Smooth muscle cell (in vitro differentiated cells): ENCODE measurements at regions not wholly inside any gene's neighbourhood (a gene's known extent, or its start where the extent isn't known, plus 50 kb on each side); places are given as distances from the start of the nearest gene placed in this dataset.

Source experiments
- DNase-seq: peaks from one replicate; lab custom pipeline; 2025; ENCODE audit not compliant: unreplicated experiment; lab: John Stamatoyannopoulos, UW
- H2AFZ ChIP-seq: fragments of 200-600 bp; sonication (generic); 2 replicates; pipeline ENCODE4 v1.6.0; 2016; ENCODE audit warnings: antibody characterized with exemption, low read depth, mild to moderate bottlenecking
- H3F3A ChIP-seq: fragments of 200-600 bp; sonication (generic); 2 replicates; pipeline ENCODE4 v1.6.0; 2017; ENCODE audit warnings: antibody characterized with exemption, low read depth
- H3K27ac ChIP-seq: fragments of 200-600 bp; sonication (generic); 2 replicates; pipeline ENCODE4 v1.5.1; 2016; ENCODE audit warnings: low read depth, mild to moderate bottlenecking
- H3K27me3 ChIP-seq: fragments of 200-600 bp; sonication (generic); 2 replicates; pipeline ENCODE4 v1.6.1; 2016; ENCODE audit warnings: low read depth, mild to moderate bottlenecking
- H3K36me3 ChIP-seq: fragments of 200-600 bp; sonication (generic); 2 replicates; pipeline ENCODE4 v1.5.1; 2016; ENCODE audit warnings: low read depth
- H3K4me1 ChIP-seq: fragments of 200-600 bp; sonication (generic); 2 replicates; pipeline ENCODE4 v1.5.1; 2016; ENCODE audit warnings: low read depth
- H3K4me2 ChIP-seq: fragments of 200-600 bp; sonication (generic); 2 replicates; pipeline ENCODE4 v1.6.0; 2016; ENCODE audit warnings: mild to moderate bottlenecking
- H3K4me3 ChIP-seq: fragments of 200-600 bp; sonication (generic); 2 replicates; pipeline ENCODE4 v1.5.1; 2016; ENCODE audit warnings: mild to moderate bottlenecking
- H3K79me2 ChIP-seq: fragments of 200-600 bp; sonication (generic); 2 replicates; pipeline ENCODE4 v1.6.0; 2016; ENCODE audit warnings: low read depth, mild to moderate bottlenecking
- H3K9ac ChIP-seq: fragments of 200-600 bp; sonication (generic); 2 replicates; pipeline ENCODE4 v1.6.0; 2016; ENCODE audit warnings: low read depth
- H3K9me3 ChIP-seq: fragments of 200-600 bp; sonication (generic); replicated peaks from 2 replicates; pipeline ENCODE4 v1.5.1; 2016; ENCODE audit warnings: low read depth
- H4K20me1 ChIP-seq: fragments of 200-600 bp; sonication (generic); 2 replicates; pipeline ENCODE4 v1.6.0; 2016; ENCODE audit warnings: low read depth
- WGBS: methylation state at CpG from one replicate; pipeline ENCODE4 v1.1.7; 2016; ENCODE audit warnings: low lambda C conversion rate; 5-methylcytosine and 5-hydroxymethylcytosine counted together
- TF ChIP-seq, protein P1 (sequence below): fragments of 200-600 bp; sonication (generic); IDR thresholded peaks from 2 replicates; pipeline ENCODE4 v1.5.1; 2017; ENCODE audit warnings: borderline replicate concordance, mild to moderate bottlenecking, antibody characterized with exemption; ENCODE audit not compliant: insufficient read depth, poor library complexity, severe bottlenecking

DNA sequence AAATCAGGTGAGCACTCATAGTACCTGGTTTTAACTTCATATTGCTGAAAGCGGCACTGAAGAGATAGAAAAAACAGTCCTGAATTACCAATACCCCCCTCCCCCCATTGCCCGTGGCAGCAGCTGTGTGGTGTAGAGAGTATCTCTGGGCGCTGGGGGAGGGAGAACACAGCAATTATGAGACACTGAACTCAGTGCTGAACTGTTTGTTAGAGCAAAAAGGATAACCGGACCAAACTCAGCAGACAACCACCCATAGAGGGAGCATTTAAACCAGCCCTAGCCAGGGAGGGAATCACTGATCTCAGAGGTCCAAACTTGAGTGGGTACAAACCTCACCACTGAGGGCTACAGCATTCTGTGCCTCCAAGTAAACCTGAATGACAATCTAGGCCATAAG is 457.4 kb upstream of the TEX13C start:
- Histone ChIP-seq H3K36me3 (no peaks in the 10 kb centered on the region), H3K4me3 (no peak overlapping the region), H3K9ac (no peak overlapping the region), H3K27ac (no peak overlapping the region), H3F3A (no peaks in the 10 kb centered on the region), H3K79me2 (no peaks in the 10 kb centered on the region), H3K9me3 (no peaks in the 10 kb centered on the region), H4K20me1 (no peaks in the 10 kb centered on the region), H3K27me3 (no peaks in the 10 kb centered on the region), H3K4me1 (no peaks in the 10 kb centered on the region), H2AFZ (no peak overlapping the region), H3K4me2 (no peak overlapping the region)
- DNase-seq: no peak
- TF ChIP-seq, protein P1, sequence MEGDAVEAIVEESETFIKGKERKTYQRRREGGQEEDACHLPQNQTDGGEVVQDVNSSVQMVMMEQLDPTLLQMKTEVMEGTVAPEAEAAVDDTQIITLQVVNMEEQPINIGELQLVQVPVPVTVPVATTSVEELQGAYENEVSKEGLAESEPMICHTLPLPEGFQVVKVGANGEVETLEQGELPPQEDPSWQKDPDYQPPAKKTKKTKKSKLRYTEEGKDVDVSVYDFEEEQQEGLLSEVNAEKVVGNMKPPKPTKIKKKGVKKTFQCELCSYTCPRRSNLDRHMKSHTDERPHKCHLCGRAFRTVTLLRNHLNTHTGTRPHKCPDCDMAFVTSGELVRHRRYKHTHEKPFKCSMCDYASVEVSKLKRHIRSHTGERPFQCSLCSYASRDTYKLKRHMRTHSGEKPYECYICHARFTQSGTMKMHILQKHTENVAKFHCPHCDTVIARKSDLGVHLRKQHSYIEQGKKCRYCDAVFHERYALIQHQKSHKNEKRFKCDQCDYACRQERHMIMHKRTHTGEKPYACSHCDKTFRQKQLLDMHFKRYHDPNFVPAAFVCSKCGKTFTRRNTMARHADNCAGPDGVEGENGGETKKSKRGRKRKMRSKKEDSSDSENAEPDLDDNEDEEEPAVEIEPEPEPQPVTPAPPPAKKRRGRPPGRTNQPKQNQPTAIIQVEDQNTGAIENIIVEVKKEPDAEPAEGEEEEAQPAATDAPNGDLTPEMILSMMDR: no peak
- WGBS: 78% methylated on average over 4 of the region's 4 CpGs

DNA sequence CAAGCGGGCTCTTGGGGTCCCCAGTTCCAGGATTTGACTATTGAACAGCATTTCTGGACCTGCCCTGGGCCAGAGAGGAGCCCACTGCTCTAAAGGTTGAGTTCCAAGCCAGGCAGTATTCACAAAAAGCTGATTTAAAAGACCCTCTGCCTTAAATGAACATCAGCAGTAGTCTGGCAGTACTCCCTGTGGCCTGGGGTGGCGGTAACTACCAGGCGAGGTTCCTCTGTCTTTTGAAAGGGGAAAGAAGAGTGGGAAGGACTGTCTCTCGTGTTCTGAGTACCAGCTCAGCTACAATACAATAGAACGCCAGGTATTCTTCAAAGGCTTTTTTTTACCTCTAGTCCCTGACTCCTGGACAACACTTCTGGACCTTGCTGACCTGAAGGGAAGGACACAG is 456.4 kb upstream of the TEX13C start:
- H3K27me3 ChIP-seq: no peaks in the 10 kb centered on the region
- H3K9ac ChIP-seq: no peak overlapping the region
- H3F3A ChIP-seq: no peaks in the 10 kb centered on the region
- no peak overlapping the region for H2AFZ ChIP-seq
- H3K36me3 ChIP-seq: no peaks in the 10 kb centered on the region
- no peaks in the 10 kb centered on the region for H3K79me2 ChIP-seq
- TF ChIP-seq, protein P1: no peak
- H4K20me1 ChIP-seq: no peaks in the 10 kb centered on the region
- no peak overlapping the region for H3K4me3 ChIP-seq
- H3K4me1 ChIP-seq: no peaks in the 10 kb centered on the region
- no peak overlapping the region for H3K4me2 ChIP-seq
- WGBS: 57% methylated on average over 5 of the region's 5 CpGs
- no peak overlapping the region for H3K27ac ChIP-seq
- DNase-seq: no peak
- H3K9me3 ChIP-seq: no peaks in the 10 kb centered on the region

DNA sequence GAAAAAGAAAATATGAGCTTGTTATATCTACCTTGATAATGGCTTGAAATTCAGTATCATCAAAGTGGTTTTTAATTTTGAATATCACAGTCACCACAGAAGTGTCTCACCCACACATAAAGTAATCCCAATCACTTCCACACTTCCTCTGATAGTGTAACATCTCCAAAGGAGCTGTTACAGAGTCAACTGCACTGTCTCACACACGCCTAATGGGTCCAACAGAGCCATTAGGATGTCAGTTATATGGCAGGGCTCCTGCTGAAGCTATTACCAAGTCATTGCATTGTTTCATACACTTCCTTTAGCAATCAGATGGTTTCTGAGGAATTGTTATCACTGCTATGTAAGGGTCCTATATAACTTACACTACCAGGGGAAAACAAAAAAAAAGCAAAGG is 432.1 kb upstream of the TEX13C start:
- TF ChIP-seq, protein P1: no peak
- Histone ChIP-seq H2AFZ (no peak overlapping the region), H3K4me2 (no peak overlapping the region), H3K9me3 (no peaks in the 10 kb centered on the region), H3K9ac (no peak overlapping the region), H3K27ac (no peak overlapping the region), H3K4me3 (no peak overlapping the region), H4K20me1 (no peaks in the 10 kb centered on the region), H3K27me3 (no peaks in the 10 kb centered on the region), H3K36me3 (no peaks in the 10 kb centered on the region), H3F3A (no peaks in the 10 kb centered on the region), H3K4me1 (no peaks in the 10 kb centered on the region), H3K79me2 (no peaks in the 10 kb centered on the region)
- no peak for DNase-seq
- WGBS: 47% methylated on average over 1 of the region's 1 CpG

DNA sequence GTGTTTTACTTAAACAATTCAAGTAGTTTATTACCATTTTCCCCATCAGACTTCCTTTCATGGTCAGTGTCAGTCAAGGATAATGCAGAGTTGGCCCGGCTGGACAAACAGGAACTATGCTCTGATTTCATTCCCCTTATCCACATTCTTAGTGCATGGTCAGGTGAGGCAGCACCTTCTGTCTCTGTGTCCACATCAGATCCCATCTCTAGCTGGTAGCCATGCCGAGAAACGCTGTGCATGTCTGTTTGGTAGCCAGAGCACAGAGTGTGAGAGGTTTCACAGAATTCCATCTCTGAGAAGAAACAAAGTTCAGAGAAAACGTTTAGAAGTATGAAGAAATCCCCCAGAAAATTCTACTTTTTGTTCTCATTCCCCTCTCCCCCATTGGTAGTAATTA is 423.7 kb upstream of the TEX13C start:
- Histone ChIP-seq H4K20me1 (no peaks in the 10 kb centered on the region), H3K27ac (no peak overlapping the region), H3K79me2 (no peaks in the 10 kb centered on the region), H2AFZ (no peak overlapping the region), H3K9ac (no peak overlapping the region), H3F3A (no peaks in the 10 kb centered on the region), H3K4me2 (no peak overlapping the region), H3K36me3 (no peaks in the 10 kb centered on the region), H3K4me3 (no peak overlapping the region), H3K27me3 (no peaks in the 10 kb centered on the region), H3K4me1 (no peaks in the 10 kb centered on the region), H3K9me3 (no peaks in the 10 kb centered on the region)
- no peak for DNase-seq
- TF ChIP-seq, protein P1: no peak
- WGBS: 74% methylated on average over 4 of the region's 4 CpGs
